AG09319 (cell line): ENCODE measurements at regions not wholly inside any gene's neighbourhood (a gene's known extent, or its start where the extent isn't known, plus 50 kb on each side); places are given as distances from the start of the nearest gene placed in this dataset.
A peak's percentile ranks its signal among the peaks of the same experiment; 100 is the strongest.

Source experiments
- DNase-seq: peaks from one replicate; pipeline ENCODE4 v3.0.0-alpha.2; 2010; ENCODE audit warnings: low read depth; ENCODE audit errors: extremely low read depth
- TF ChIP-seq, protein P1 (sequence below): IDR thresholded peaks from 2 replicates; pipeline ENCODE4 v1.5.1; 2011; ENCODE audit warnings: low read depth, mild to moderate bottlenecking, inconsistent platforms, low read length, moderate library complexity

GRCh38 chr17:5702951-5703510 lies 118.7 kb upstream of the NLRP1 start:
- TF ChIP-seq, protein P1, sequence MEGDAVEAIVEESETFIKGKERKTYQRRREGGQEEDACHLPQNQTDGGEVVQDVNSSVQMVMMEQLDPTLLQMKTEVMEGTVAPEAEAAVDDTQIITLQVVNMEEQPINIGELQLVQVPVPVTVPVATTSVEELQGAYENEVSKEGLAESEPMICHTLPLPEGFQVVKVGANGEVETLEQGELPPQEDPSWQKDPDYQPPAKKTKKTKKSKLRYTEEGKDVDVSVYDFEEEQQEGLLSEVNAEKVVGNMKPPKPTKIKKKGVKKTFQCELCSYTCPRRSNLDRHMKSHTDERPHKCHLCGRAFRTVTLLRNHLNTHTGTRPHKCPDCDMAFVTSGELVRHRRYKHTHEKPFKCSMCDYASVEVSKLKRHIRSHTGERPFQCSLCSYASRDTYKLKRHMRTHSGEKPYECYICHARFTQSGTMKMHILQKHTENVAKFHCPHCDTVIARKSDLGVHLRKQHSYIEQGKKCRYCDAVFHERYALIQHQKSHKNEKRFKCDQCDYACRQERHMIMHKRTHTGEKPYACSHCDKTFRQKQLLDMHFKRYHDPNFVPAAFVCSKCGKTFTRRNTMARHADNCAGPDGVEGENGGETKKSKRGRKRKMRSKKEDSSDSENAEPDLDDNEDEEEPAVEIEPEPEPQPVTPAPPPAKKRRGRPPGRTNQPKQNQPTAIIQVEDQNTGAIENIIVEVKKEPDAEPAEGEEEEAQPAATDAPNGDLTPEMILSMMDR: no peak
- no peak for DNase-seq

DNA sequence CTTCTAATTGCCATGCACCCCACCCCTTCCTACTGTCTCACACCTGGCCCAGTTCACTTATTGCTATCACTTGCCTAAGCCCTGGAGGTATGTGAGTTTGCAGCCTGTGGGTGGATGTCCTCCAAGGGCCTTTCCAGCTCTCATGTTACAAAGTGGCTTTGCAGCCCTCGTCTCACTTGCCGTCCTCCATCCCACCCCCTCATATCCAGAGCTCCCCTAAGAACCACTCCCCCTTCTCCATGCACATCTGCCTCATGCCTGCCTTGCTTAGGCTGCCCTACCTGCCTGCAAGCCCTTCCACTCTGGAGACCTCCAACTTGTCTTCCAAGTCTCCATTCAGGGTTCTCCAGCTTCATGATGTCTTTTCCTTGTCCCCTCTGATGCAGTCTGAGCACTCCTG lies 119.4 kb upstream of the NLRP1 start:
- TF ChIP-seq, protein P1: no peak
- DNase-seq: no peak

- TF ChIP-seq, protein P1: peak; percentile 35
- no peak for DNase-seq
Observed at GRCh38 chr17:5705081-5705875, 121.0 kb upstream of the NLRP1 start.

GRCh38 chr17:5705876-5706576 lies 121.7 kb upstream of the NLRP1 start:
- DNase-seq: no peak
- TF ChIP-seq, protein P1: no peak

DNA sequence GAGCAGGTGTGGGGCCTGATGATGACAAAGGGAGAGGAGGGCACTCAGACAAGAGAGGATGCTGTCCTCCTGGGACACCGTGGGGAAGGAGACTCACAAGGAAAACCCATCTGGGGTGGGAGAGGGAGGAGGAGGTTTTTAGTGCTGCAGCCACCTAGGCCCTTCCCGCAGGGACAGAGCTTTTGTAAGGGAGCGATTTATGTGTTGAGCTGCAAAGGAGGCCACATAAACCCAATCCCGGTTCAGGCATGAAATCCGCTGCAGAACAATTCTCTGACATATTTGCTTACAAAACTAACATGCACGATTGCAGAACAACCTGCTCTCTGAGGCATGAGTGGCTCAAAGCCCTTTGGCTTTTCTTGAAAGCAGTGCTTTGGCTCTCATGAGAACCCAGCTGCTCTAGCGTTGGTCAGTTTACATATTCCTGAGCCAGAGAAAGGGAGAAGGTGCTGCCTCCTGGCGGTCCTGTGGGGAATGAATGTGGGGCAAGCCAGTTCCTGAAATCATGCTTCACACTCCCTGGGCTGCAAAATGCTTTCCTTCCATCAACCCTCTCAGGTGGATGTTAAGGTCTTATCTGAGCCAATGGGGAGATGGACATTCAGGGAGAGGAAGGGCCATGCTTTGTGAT lies 122.4 kb upstream of the NLRP1 start:
- peak; percentile 18 for DNase-seq
- TF ChIP-seq, protein P1: peak; percentile 83

DNA sequence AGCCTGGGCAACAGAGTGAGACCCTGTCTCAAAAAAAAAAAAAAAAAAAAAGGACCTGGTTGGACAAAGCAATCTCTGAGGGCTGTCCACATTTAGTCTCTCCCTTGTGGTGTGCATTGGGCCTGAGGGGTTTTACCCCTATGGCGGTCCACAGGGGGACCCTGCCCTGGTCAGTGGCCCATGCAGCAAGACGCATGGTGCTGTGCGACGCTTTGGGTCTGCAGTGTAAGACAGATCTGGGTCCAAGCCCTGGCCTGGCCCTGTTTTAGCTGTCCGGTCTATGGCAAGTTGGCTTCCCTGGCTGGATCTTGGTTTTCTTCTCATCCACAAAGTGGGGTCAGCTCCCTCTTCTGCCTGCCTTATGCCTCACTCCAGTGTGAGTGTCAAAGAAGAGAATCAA lies 123.2 kb upstream of the NLRP1 start:
- TF ChIP-seq, protein P1: no peak
- no peak for DNase-seq
